ENCODE measurements at regions not wholly inside any gene's neighbourhood (a gene's known extent, or its start where the extent isn't known, plus 50 kb on each side); places are given as distances from the start of the nearest gene placed in this dataset.

- H3K27ac ChIP-seq (ENCODE audit: insufficient read depth, low read length) = no peak overlapping the region
- H3K9me3 ChIP-seq (ENCODE audit: control insufficient read depth, insufficient read depth, low read depth, low read length) = no peaks in the 10 kb centered on the region
- no peak overlapping the region for H3K4me3 ChIP-seq (replicated peaks in 1 of 4; ENCODE audit: control extremely low read depth in 1 of 4, insufficient read depth in 1 of 4, low read depth in 3 of 4, low read length in 4 of 4)
- no peak overlapping the region for H3K4me2 ChIP-seq (ENCODE audit: extremely low read depth, insufficient read depth, low read length)
- H3K36me3 ChIP-seq (ENCODE audit: control insufficient read depth, insufficient read depth, low read length) = no peaks in the 10 kb centered on the region
- no peaks in the 10 kb centered on the region for H3K27me3 ChIP-seq (ENCODE audit: control insufficient read depth, insufficient read depth, low read length)
- no peaks in the 10 kb centered on the region for H3K4me1 ChIP-seq (ENCODE audit: control insufficient read depth, extremely low read depth, insufficient read depth, low read length)
- no peak for DNase-seq (ENCODE audit: low read depth in 2 of 2)
- TF ChIP-seq CTCF (conservative IDR thresholded peaks at IDR 0.05 in 1 of 2, IDR thresholded peaks at IDR 0.05 in 1 of 2; ENCODE audit: low read depth in 1 of 2, low read length in 2 of 2) (no peak), EZH2 (IDR thresholded peaks at IDR 0.05; ENCODE audit: low read length, missing control alignments) (no peak)
- no peaks in the 10 kb centered on the region for H3K79me2 ChIP-seq (ENCODE audit: control insufficient read depth, insufficient read depth, low read length)
- no peak overlapping the region for H3K9ac ChIP-seq (ENCODE audit: insufficient read depth, low read length)
- no peaks in the 10 kb centered on the region for H4K20me1 ChIP-seq (ENCODE audit: control insufficient read depth, extremely low read depth, insufficient read depth, low read length)
- no peak overlapping the region for H2AFZ ChIP-seq (ENCODE audit: low read length)
Measured at GRCh38 chr2:80889009-80889408, 584.5 kb upstream of the LRRTM1 start.

- no peak for DNase-seq (ENCODE audit: low read depth in 2 of 2)
- no peak overlapping the region for H2AFZ ChIP-seq (ENCODE audit: low read length)
- H3K9ac ChIP-seq (ENCODE audit: insufficient read depth, low read length) = no peak overlapping the region
- H4K20me1 ChIP-seq (ENCODE audit: control insufficient read depth, extremely low read depth, insufficient read depth, low read length) = no peaks in the 10 kb centered on the region
- no peaks in the 10 kb centered on the region for H3K27me3 ChIP-seq (ENCODE audit: control insufficient read depth, insufficient read depth, low read length)
- H3K79me2 ChIP-seq (ENCODE audit: control insufficient read depth, insufficient read depth, low read length) = no peaks in the 10 kb centered on the region
- no peak overlapping the region for H3K27ac ChIP-seq (ENCODE audit: insufficient read depth, low read length)
- no peaks in the 10 kb centered on the region for H3K9me3 ChIP-seq (ENCODE audit: control insufficient read depth, insufficient read depth, low read depth, low read length)
- H3K36me3 ChIP-seq (ENCODE audit: control insufficient read depth, insufficient read depth, low read length) = no peaks in the 10 kb centered on the region
- H3K4me2 ChIP-seq (ENCODE audit: extremely low read depth, insufficient read depth, low read length) = no peak overlapping the region
- no peak overlapping the region for H3K4me3 ChIP-seq (replicated peaks in 1 of 4; ENCODE audit: control extremely low read depth in 1 of 4, insufficient read depth in 1 of 4, low read depth in 3 of 4, low read length in 4 of 4)
- TF ChIP-seq EZH2 (IDR thresholded peaks at IDR 0.05; ENCODE audit: low read length, missing control alignments) (no peak), CTCF (conservative IDR thresholded peaks at IDR 0.05 in 1 of 2, IDR thresholded peaks at IDR 0.05 in 1 of 2; ENCODE audit: low read depth in 1 of 2, low read length in 2 of 2) (no peak)
- no peaks in the 10 kb centered on the region for H3K4me1 ChIP-seq (ENCODE audit: control insufficient read depth, extremely low read depth, insufficient read depth, low read length)
Measured at GRCh38 chr2:80887841-80888378, 583.4 kb upstream of the LRRTM1 start.

GRCh38 chr2:80874374-80874773 is 569.8 kb upstream of the LRRTM1 start:
- TF ChIP-seq CTCF (conservative IDR thresholded peaks at IDR 0.05 in 1 of 2, IDR thresholded peaks at IDR 0.05 in 1 of 2; ENCODE audit: low read depth in 1 of 2, low read length in 2 of 2) (no peak), EZH2 (IDR thresholded peaks at IDR 0.05; ENCODE audit: low read length, missing control alignments) (no peak)
- Histone ChIP-seq H3K4me3 (replicated peaks in 1 of 4; ENCODE audit: control extremely low read depth in 1 of 4, insufficient read depth in 1 of 4, low read depth in 3 of 4, low read length in 4 of 4) (no peak overlapping the region), H3K9ac (ENCODE audit: insufficient read depth, low read length) (no peak overlapping the region), H3K4me1 (ENCODE audit: control insufficient read depth, extremely low read depth, insufficient read depth, low read length) (no peaks in the 10 kb centered on the region), H2AFZ (ENCODE audit: low read length) (no peak overlapping the region), H4K20me1 (ENCODE audit: control insufficient read depth, extremely low read depth, insufficient read depth, low read length) (no peaks in the 10 kb centered on the region), H3K79me2 (ENCODE audit: control insufficient read depth, insufficient read depth, low read length) (no peaks in the 10 kb centered on the region), H3K27me3 (ENCODE audit: control insufficient read depth, insufficient read depth, low read length) (no peaks in the 10 kb centered on the region), H3K27ac (ENCODE audit: insufficient read depth, low read length) (no peak overlapping the region), H3K9me3 (ENCODE audit: control insufficient read depth, insufficient read depth, low read depth, low read length) (no peaks in the 10 kb centered on the region), H3K4me2 (ENCODE audit: extremely low read depth, insufficient read depth, low read length) (no peak overlapping the region), H3K36me3 (ENCODE audit: control insufficient read depth, insufficient read depth, low read length) (no peaks in the 10 kb centered on the region)
- DNase-seq (ENCODE audit: low read depth in 2 of 2) = no peak

All from fibroblast of lung (primary cell).